Keratinocyte (primary cell): ENCODE measurements at regions not wholly inside any gene's neighbourhood (a gene's known extent, or its start where the extent isn't known, plus 50 kb on each side); places are given as distances from the start of the nearest gene placed in this dataset.

Source experiments
- EZH2 ChIP-seq: IDR thresholded peaks from one replicate; pipeline ENCODE4 v1.6.1; 2012; ENCODE audit warnings: inconsistent platforms, mild to moderate bottlenecking, low read length, moderate library complexity
- TF ChIP-seq, protein P1 (sequence below), 3 experiments: IDR thresholded peaks in 1 of 3; conservative IDR thresholded peaks in 1 of 3; optimal IDR thresholded peaks in 1 of 3; 2 replicates in 2 of 3; 3 replicates in 1 of 3; pipeline versions ENCODE3 to v1.5.1; 2011; ENCODE audit warnings: low read length in 3 of 3, mild to moderate bottlenecking in 3 of 3, moderate library complexity in 2 of 3, control low read depth in 1 of 3, inconsistent platforms in 1 of 3; ENCODE audit not compliant: insufficient read depth in 2 of 3; ENCODE audit errors: extremely low read depth in 1 of 3

DNA sequence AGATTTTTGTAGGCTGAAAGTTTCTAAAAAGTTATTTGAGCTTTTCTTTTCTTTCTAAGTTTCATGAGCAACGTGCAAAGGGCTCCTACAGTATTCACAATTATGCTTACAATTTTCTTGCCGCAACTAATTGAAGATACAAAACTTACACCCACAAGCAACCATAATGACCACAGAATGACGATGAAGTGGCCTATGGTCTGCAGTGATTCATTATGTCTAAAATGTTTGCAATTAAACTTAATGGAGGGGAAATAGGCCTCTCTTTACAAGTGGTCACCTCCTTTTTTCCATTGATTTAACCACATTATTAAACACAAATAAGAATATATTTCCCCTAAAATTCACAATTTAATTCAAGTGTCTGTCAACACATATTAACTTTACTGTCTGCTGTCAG, 732.6 kb upstream of the FLRT2 start:
- TF ChIP-seq, protein P1, sequence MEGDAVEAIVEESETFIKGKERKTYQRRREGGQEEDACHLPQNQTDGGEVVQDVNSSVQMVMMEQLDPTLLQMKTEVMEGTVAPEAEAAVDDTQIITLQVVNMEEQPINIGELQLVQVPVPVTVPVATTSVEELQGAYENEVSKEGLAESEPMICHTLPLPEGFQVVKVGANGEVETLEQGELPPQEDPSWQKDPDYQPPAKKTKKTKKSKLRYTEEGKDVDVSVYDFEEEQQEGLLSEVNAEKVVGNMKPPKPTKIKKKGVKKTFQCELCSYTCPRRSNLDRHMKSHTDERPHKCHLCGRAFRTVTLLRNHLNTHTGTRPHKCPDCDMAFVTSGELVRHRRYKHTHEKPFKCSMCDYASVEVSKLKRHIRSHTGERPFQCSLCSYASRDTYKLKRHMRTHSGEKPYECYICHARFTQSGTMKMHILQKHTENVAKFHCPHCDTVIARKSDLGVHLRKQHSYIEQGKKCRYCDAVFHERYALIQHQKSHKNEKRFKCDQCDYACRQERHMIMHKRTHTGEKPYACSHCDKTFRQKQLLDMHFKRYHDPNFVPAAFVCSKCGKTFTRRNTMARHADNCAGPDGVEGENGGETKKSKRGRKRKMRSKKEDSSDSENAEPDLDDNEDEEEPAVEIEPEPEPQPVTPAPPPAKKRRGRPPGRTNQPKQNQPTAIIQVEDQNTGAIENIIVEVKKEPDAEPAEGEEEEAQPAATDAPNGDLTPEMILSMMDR (optimal IDR thresholded peaks at IDR 0.05 in 1 of 3, IDR thresholded peaks at IDR 0.05 in 1 of 3, conservative IDR thresholded peaks at IDR 0.05 in 1 of 3; ENCODE audit: extremely low read depth in 1 of 3, insufficient read depth in 2 of 3, low read length in 3 of 3), result no peak
- TF ChIP-seq EZH2, result no peak
